Stomach (tissue), 8 donors: ENCODE measurements at regions not wholly inside any gene's neighbourhood (a gene's known extent, or its start where the extent isn't known, plus 50 kb on each side); places are given as distances from the start of the nearest gene placed in this dataset.
"Not testable (repeated sequence)": the region's sequence is repeated elsewhere in the genome, so short reads cannot be mapped to it uniquely, and the experiment has no call there.

Experiments used
- DNase-seq, 2 donors: peaks; one replicate each; pipeline versions ENCODE4 v3.0.0 to v3.0.0-alpha.2; 2013 to 2019
- H3K27ac ChIP-seq, 5 donors: fragments of 200-600 bp in 4 of 5; sonication (generic) in 4 of 5; one replicate each; pipeline ENCODE4 v1.5.1; 2013 to 2019; ENCODE audit warnings: mild to moderate bottlenecking in 1 of 5, moderate library complexity in 1 of 5
- H3K27me3 ChIP-seq, 3 donors: fragments of 200-600 bp; sonication (generic); one replicate each; pipeline ENCODE4 v1.5.1; 2017 to 2019; ENCODE audit warnings: mixed run types in 1 of 3
- H3K36me3 ChIP-seq, 4 donors: fragments of 200-600 bp; sonication (generic); 1 replicate in 3 of 4; 2 replicates in 1 of 4; pipeline ENCODE4 v1.5.1; 2016 to 2019
- H3K4me1 ChIP-seq, 4 donors: fragments of 200-600 bp; sonication (generic); one replicate each; pipeline ENCODE4 v1.5.1; 2016 to 2019
- H3K4me3 ChIP-seq, 4 donors: fragments of 200-600 bp; sonication (generic) in 3 of 4; one replicate each; pipeline ENCODE4 v1.5.1; 2016 to 2019; ENCODE audit warnings: mild to moderate bottlenecking in 1 of 4
- H3K9me3 ChIP-seq, 4 donors: fragments of 200-600 bp; sonication (generic); one replicate each; pipeline ENCODE4 v1.5.1; 2016 to 2019
- CTCF ChIP-seq, 7 experiments: fragments of 450-650 bp in 4 of 7; fragments of 200-600 bp in 3 of 7; sonication (generic) in 3 of 7; IDR thresholded peaks; one replicate each; pipeline ENCODE4 v1.5.1; 2016 to 2019; ENCODE audit warnings: antibody characterized with exemption in 7 of 7, control low read depth in 2 of 7, mild to moderate bottlenecking in 1 of 7
- EP300 ChIP-seq: sonication (generic); formaldehyde crosslinking; IDR thresholded peaks from one replicate; pipeline ENCODE4 v1.6.1; 2017; ENCODE audit warnings: antibody characterized with exemption
- POLR2A ChIP-seq, 4 donors: fragments of 450-650 bp; IDR thresholded peaks; one replicate each; pipeline ENCODE4 v1.6.1; 2016; ENCODE audit warnings: antibody characterized with exemption in 4 of 4, control low read depth in 2 of 4, mild to moderate bottlenecking in 1 of 4, moderate library complexity in 1 of 4
- POLR2AphosphoS5 ChIP-seq, 3 donors: sonication (generic); formaldehyde crosslinking; IDR thresholded peaks; one replicate each; pipeline ENCODE4 v1.6.1; 2016; ENCODE audit warnings: antibody characterized with exemption in 3 of 3
- WGBS, 5 donors: extraction: QIAGEN DNeasy Blood & Tissue Kit in 3 of 5; methylation state at CpG; one replicate each; pipeline versions ENCODE4 v1.1.5 to v1.1.7; 2013 to 2018; 5-methylcytosine and 5-hydroxymethylcytosine counted together
- intact Hi-C: fragments of 100-400 bp; cut with DNase I; formaldehyde crosslinking; loops from one replicate; pipeline ENCODE4 v1.15.1; 2023; ENCODE audit warnings: low total_unique reads
- donor health status: healthy with polysubstance abuse.
- donor health status: Bipolar disorder and iron deficiency.
- donor health status: healthy.

- H3K4me1 ChIP-seq, H3K36me3 ChIP-seq, H3K9me3 ChIP-seq, intact Hi-C loops, H3K27me3 ChIP-seq, H3K27ac ChIP-seq, DNase-seq, H3K4me3 ChIP-seq: not testable (repeated sequence)
- WGBS, 5 donors: 31 to 41% (median 40%) methylated on average over 2 of the region's 2 CpGs
These were observed 297.3 kb downstream of the CCDC74A start for GRCh38 chr2:131824986-131825385.

- H3K27ac ChIP-seq: no peak overlapping the region
- peaks cover 0 to 2% (median 0%) of the 10 kb centered on the region in 4 donors for H3K4me1 ChIP-seq
- H3K27me3 ChIP-seq: peaks cover 0 to 35% (median 0%) of the 10 kb centered on the region in 3 donors
- no peak for DNase-seq
- H3K9me3 ChIP-seq: peaks cover 0 to 5% (median 2%) of the 10 kb centered on the region in 4 donors
- WGBS, 5 donors: 93 to 100% (median 96%) methylated on average over 6 to 56 of the region's 56 CpGs
- H3K4me3 ChIP-seq: no peak overlapping the region
- TF ChIP-seq CTCF (IDR thresholded peaks at IDR 0.05) (no peak), POLR2AphosphoS5 (IDR thresholded peaks at IDR 0.05) (no peak), EP300 (no peak), POLR2A (IDR thresholded peaks at IDR 0.05) (no peak)
- no peaks in the 10 kb centered on the region for H3K36me3 ChIP-seq
- intact Hi-C loops: no loop called here
These were observed 299.9 kb downstream of the CCDC74A start for GRCh38 chr2:131827481-131828163.

- Histone ChIP-seq H3K27me3 (peaks cover 0 to 39% (median 0%) of the 10 kb centered on the region in 3 donors), H3K27ac (no peak overlapping the region), H3K4me1 (peaks cover 0 to 2% (median 0%) of the 10 kb centered on the region in 4 donors), H3K36me3 (no peaks in the 10 kb centered on the region), H3K9me3 (peaks cover 0 to 5% (median 2%) of the 10 kb centered on the region in 4 donors), H3K4me3 (no peak overlapping the region)
- intact Hi-C loops: no loop called here
- TF ChIP-seq POLR2A (IDR thresholded peaks at IDR 0.05) (no peak), CTCF (IDR thresholded peaks at IDR 0.05) (no peak), EP300 (no peak), POLR2AphosphoS5 (IDR thresholded peaks at IDR 0.05) (no peak)
- DNase-seq: no peak
- WGBS, 5 donors: 89 to 98% (median 94%) methylated on average over 15 to 38 of the region's 38 CpGs
These were observed 300.5 kb downstream of the CCDC74A start for GRCh38 chr2:131828164-131828561.

GRCh38 chr2:131828633-131829455, 301.2 kb downstream of the CCDC74A start:
- H3K4me3 ChIP-seq, DNase-seq, H3K9me3 ChIP-seq, H3K27ac ChIP-seq, H3K4me1 ChIP-seq, H3K36me3 ChIP-seq, intact Hi-C loops: not testable (repeated sequence)
- WGBS, 5 donors: 93 to 95% (median 94%) methylated on average over 50 to 72 of the region's 72 CpGs
- peaks cover 0 to 39% (median 0%) of the 10 kb centered on the region in 3 donors for H3K27me3 ChIP-seq

GRCh38 chr2:131829456-131830241, 302.0 kb downstream of the CCDC74A start:
- H3K36me3 ChIP-seq, H3K27ac ChIP-seq, intact Hi-C loops, H3K4me1 ChIP-seq, H3K9me3 ChIP-seq, H3K4me3 ChIP-seq: not testable (repeated sequence)
- peak in 1 of 2 donors; percentile 12 for DNase-seq
- peaks cover 0 to 40% (median 0%) of the 10 kb centered on the region in 3 donors for H3K27me3 ChIP-seq
- 19 to 34% (median 26%) methylated on average over 23 to 101 of the region's 101 CpGs for WGBS, 5 donors

GRCh38 chr2:131830242-131830945, 302.7 kb downstream of the CCDC74A start:
- H3K9me3 ChIP-seq, DNase-seq: not testable (repeated sequence)

GRCh38 chr2:131830946-131831310, 303.2 kb downstream of the CCDC74A start:
- H3K27me3 ChIP-seq: peaks cover 0 to 53% (median 0%) of the 10 kb centered on the region in 3 donors
- DNase-seq, H3K36me3 ChIP-seq, intact Hi-C loops, H3K27ac ChIP-seq, H3K9me3 ChIP-seq, H3K4me3 ChIP-seq, H3K4me1 ChIP-seq: not testable (repeated sequence)
- WGBS, 5 donors: 87 to 100% (median 91%) methylated on average over 7 to 10 of the region's 10 CpGs; no CpG with 5 or more reads in 1 of the 5 donors

More at GRCh38 chr2:131830242-131830945, 302.7 kb downstream of the CCDC74A start:
- H3K36me3 ChIP-seq, intact Hi-C loops, H3K4me3 ChIP-seq, H3K4me1 ChIP-seq, H3K27ac ChIP-seq: not testable (repeated sequence)
- H3K27me3 ChIP-seq: peaks cover 0 to 47% (median 0%) of the 10 kb centered on the region in 3 donors
- 54 to 86% (median 55%) methylated on average over 19 to 45 of the region's 45 CpGs for WGBS, 5 donors

- H3K36me3 ChIP-seq, H3K4me3 ChIP-seq, intact Hi-C loops, DNase-seq, H3K4me1 ChIP-seq, H3K27ac ChIP-seq, H3K9me3 ChIP-seq: not testable (repeated sequence)
- peaks cover 0 to 57% (median 0%) of the 10 kb centered on the region in 3 donors for H3K27me3 ChIP-seq
- 48 to 64% (median 58%) methylated on average over 10 to 25 of the region's 25 CpGs for WGBS, 5 donors
These were observed 303.9 kb downstream of the CCDC74A start for GRCh38 chr2:131831450-131832208.
